ENCODE measurements at regions not wholly inside any gene's neighbourhood (a gene's known extent, or its start where the extent isn't known, plus 50 kb on each side); places are given as distances from the start of the nearest gene placed in this dataset.

- no TSS peak for BruUV-seq (replicated peaks)
- no peak overlapping the region for H3K4me3 Mint-ChIP-seq (ENCODE audit: unreplicated experiment)
- intact Hi-C loops (cut with micrococcal nuclease; ENCODE audit: unreplicated experiment) = no loop called here
- Histone ChIP-seq H3K9me3 (no peaks in the 10 kb centered on the region), H3K27me3 (replicated peaks; ENCODE audit: control insufficient read depth, insufficient read depth, low read length) (no peaks in the 10 kb centered on the region), H3K4me3 (ENCODE audit: low read depth, low read length) (no peak overlapping the region), H3K4me1 (no peaks in the 10 kb centered on the region), H3K36me3 (ENCODE audit: control insufficient read depth, insufficient read depth, low read length) (no peaks in the 10 kb centered on the region)
- H3K27ac Mint-ChIP-seq (ENCODE audit: unreplicated experiment) = no peak overlapping the region
- TF ChIP-seq CTCF (IDR thresholded peaks at IDR 0.05; ENCODE audit: insufficient read depth in 1 of 2, low read depth in 1 of 2, low read length in 1 of 2, severe bottlenecking in 1 of 2, unreplicated experiment in 1 of 2) = no peak
- no peak for DNase-seq
- H3K9me3 Mint-ChIP-seq (ENCODE audit: unreplicated experiment) = no peaks in the 10 kb centered on the region
- ChIA-PET CTCF (no interaction called here), POLR2A (no interaction called here)
- no peaks in the 10 kb centered on the region for H3K36me3 Mint-ChIP-seq (ENCODE audit: insufficient read depth, unreplicated experiment)
- H3K4me1 Mint-ChIP-seq (ENCODE audit: low read depth, unreplicated experiment) = no peaks in the 10 kb centered on the region
- peaks cover 3% of the 10 kb centered on the region for H3K27me3 Mint-ChIP-seq (ENCODE audit: insufficient read depth, unreplicated experiment)
These were observed 63.9 kb upstream of the VAV3 start for GRCh38 chr1:108028841-108029388.

DNA sequence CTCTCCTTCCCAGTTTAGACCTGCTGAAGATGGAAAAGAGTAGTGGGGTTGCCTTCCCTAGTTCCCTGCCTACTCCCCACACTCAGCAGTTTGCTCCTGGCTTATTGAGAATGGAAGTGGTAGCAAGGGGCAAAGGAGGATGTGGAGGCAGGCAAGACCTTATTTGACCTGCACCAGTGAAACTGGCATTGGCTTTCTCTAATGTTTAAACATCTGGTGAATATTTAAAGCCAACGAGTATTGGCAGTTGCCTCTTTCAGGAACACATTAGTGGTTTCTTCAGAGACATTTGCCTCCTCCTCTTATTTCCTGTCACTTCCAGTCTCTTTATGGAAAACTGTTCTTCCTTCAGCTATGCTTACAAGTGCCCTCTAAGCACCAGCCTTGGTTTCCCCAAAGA, 62.4 kb upstream of the VAV3 start:
- no peaks in the 10 kb centered on the region for H3K4me1 ChIP-seq
- DNase-seq = no peak
- no peaks in the 10 kb centered on the region for H3K27me3 ChIP-seq (replicated peaks; ENCODE audit: control insufficient read depth, insufficient read depth, low read length)
- H3K27ac Mint-ChIP-seq (ENCODE audit: unreplicated experiment) = no peak overlapping the region
- no peaks in the 10 kb centered on the region for H3K4me1 Mint-ChIP-seq (ENCODE audit: low read depth, unreplicated experiment)
- H3K9me3 ChIP-seq = no peaks in the 10 kb centered on the region
- no TSS peak for BruUV-seq (replicated peaks)
- no peaks in the 10 kb centered on the region for H3K36me3 ChIP-seq (ENCODE audit: control insufficient read depth, insufficient read depth, low read length)
- TF ChIP-seq CTCF (IDR thresholded peaks at IDR 0.05; ENCODE audit: insufficient read depth in 1 of 2, low read depth in 1 of 2, low read length in 1 of 2, severe bottlenecking in 1 of 2, unreplicated experiment in 1 of 2) = no peak
- intact Hi-C loops (cut with micrococcal nuclease; ENCODE audit: unreplicated experiment) = no loop called here
- ChIA-PET POLR2A (no interaction called here), CTCF (no interaction called here)
- no peaks in the 10 kb centered on the region for H3K36me3 Mint-ChIP-seq (ENCODE audit: insufficient read depth, unreplicated experiment)
- peaks cover 3% of the 10 kb centered on the region for H3K27me3 Mint-ChIP-seq (ENCODE audit: insufficient read depth, unreplicated experiment)
- H3K9me3 Mint-ChIP-seq (ENCODE audit: unreplicated experiment) = no peaks in the 10 kb centered on the region
- H3K4me3 ChIP-seq (ENCODE audit: low read depth, low read length) = no peak overlapping the region
- H3K4me3 Mint-ChIP-seq (ENCODE audit: unreplicated experiment) = no peak overlapping the region

DNA sequence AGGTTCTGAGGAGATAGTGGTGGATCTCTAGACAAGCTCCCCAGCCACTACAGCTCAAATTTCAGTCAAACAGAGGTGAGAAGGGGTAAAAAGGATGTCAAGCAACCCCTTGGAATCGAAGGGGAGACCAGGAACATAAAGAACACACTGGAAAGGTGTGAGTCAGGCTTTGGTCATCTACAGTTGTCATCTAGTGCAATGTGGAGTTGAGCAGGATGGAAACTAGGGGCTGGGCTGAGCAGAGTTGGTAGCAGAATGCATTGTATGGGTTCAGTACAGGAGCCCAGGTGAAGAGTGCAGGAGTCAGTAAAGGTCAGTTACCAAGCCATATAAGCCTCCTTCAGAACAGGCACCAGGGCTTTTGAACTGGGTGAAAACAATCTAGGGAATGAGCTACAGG, 52.7 kb upstream of the VAV3 start:
- Mint-ChIP-seq H3K9me3 (ENCODE audit: unreplicated experiment) (no peaks in the 10 kb centered on the region), H3K36me3 (ENCODE audit: insufficient read depth, unreplicated experiment) (no peaks in the 10 kb centered on the region), H3K4me1 (ENCODE audit: low read depth, unreplicated experiment) (peaks cover 7% of the 10 kb centered on the region), H3K27ac (ENCODE audit: unreplicated experiment) (no peak overlapping the region), H3K4me3 (ENCODE audit: unreplicated experiment) (no peak overlapping the region), H3K27me3 (ENCODE audit: insufficient read depth, unreplicated experiment) (no peaks in the 10 kb centered on the region)
- no peak for DNase-seq
- no peak overlapping the region for H3K4me3 ChIP-seq (ENCODE audit: low read depth, low read length)
- peaks cover 4% of the 10 kb centered on the region; the same call in 1 of the 2 replicates for H3K4me1 ChIP-seq
- no peaks in the 10 kb centered on the region for H3K36me3 ChIP-seq (ENCODE audit: control insufficient read depth, insufficient read depth, low read length)
- H3K27me3 ChIP-seq (replicated peaks; ENCODE audit: control insufficient read depth, insufficient read depth, low read length) = no peaks in the 10 kb centered on the region
- no TSS peak for BruUV-seq (replicated peaks)
- intact Hi-C loops (cut with micrococcal nuclease; ENCODE audit: unreplicated experiment) = no loop called here
- POLR2A ChIA-PET = no interaction called here
- TF ChIP-seq CTCF (IDR thresholded peaks at IDR 0.05; ENCODE audit: insufficient read depth in 1 of 2, low read depth in 1 of 2, low read length in 1 of 2, severe bottlenecking in 1 of 2, unreplicated experiment in 1 of 2) = no peak
- no peaks in the 10 kb centered on the region for H3K9me3 ChIP-seq
- CTCF ChIA-PET = no interaction called here
